ENCODE measurements at regions not wholly inside any gene's neighbourhood (a gene's known extent, or its start where the extent isn't known, plus 50 kb on each side); places are given as distances from the start of the nearest gene placed in this dataset.

DNA sequence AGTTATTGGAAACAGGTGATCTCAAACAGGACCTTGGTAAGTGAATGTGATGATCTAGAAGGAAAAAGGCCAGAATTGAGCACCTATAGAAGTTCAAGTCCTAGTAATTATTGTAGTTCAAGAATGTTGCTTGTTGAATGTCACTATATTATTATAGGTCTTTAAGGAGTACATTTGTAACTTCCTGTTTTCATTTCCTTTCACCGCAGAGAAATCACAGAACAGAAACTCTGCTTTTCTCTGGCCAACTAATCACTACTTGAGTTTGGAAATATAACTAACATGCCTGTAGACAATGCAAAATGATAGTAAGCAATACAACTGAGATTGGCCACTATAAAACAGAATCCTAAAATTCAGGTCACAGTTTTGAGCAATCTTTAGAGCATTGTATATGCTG, 61.8 kb upstream of the EFEMP1 start:
- no peak for FAIRE-seq
- Histone ChIP-seq H3K27me3 (ENCODE audit: control insufficient read depth, extremely low read depth, insufficient read depth, low read length) (peaks cover 3% of the 10 kb centered on the region), H3K4me2 (ENCODE audit: control insufficient read depth, extremely low read depth, insufficient read depth, low read depth, low read length) (no peak overlapping the region), H3K9me3 (ENCODE audit: control insufficient read depth, low read depth, low read length) (no peaks in the 10 kb centered on the region), H3K4me3 (ENCODE audit: control insufficient read depth in 2 of 3, extremely low read depth in 1 of 3, insufficient read depth in 2 of 3, low read depth in 1 of 3, low read length in 3 of 3) (no peak overlapping the region), H2AFZ (ENCODE audit: control insufficient read depth, low read length) (no peak overlapping the region), H3K79me2 (ENCODE audit: control insufficient read depth, insufficient read depth, low read length) (no peaks in the 10 kb centered on the region), H3K36me3 (ENCODE audit: control insufficient read depth in 2 of 2, extremely low read depth in 1 of 2, insufficient read depth in 2 of 2, low read length in 2 of 2) (no peaks in the 10 kb centered on the region), H3K9me1 (ENCODE audit: control insufficient read depth, extremely low read depth, insufficient read depth, low read length) (no peaks in the 10 kb centered on the region), H3K27ac (ENCODE audit: control insufficient read depth, insufficient read depth, low read length) (no peak overlapping the region), H3K4me1 (ENCODE audit: control insufficient read depth, extremely low read depth, insufficient read depth, low read length) (no peaks in the 10 kb centered on the region), H4K20me1 (ENCODE audit: control insufficient read depth, extremely low read depth, insufficient read depth, low read length) (no peaks in the 10 kb centered on the region), H3K9ac (ENCODE audit: control insufficient read depth, extremely low read depth, insufficient read depth, low read length) (no peak overlapping the region)
- DNase-seq (ENCODE audit: low read depth, low spot score) = no peak
- dilution Hi-C loops (cut with MboI; ENCODE audit: extremely low pct_ligation_motif_present, low sequenced_read_pairs) = no loop called here
- TF ChIP-seq EZH2 (IDR thresholded peaks at IDR 0.05; ENCODE audit: low read length) (no peak), CTCF (optimal IDR thresholded peaks at IDR 0.05 in 1 of 3, IDR thresholded peaks at IDR 0.05 in 1 of 3, conservative IDR thresholded peaks at IDR 0.05 in 1 of 3; ENCODE audit: extremely low read depth in 1 of 3, insufficient read depth in 2 of 3, low read length in 3 of 3) (no peak)

- H3K9ac ChIP-seq (ENCODE audit: control insufficient read depth, extremely low read depth, insufficient read depth, low read length) = no peak overlapping the region
- TF ChIP-seq EZH2 (IDR thresholded peaks at IDR 0.05; ENCODE audit: low read length) (no peak), CTCF (optimal IDR thresholded peaks at IDR 0.05 in 1 of 3, IDR thresholded peaks at IDR 0.05 in 1 of 3, conservative IDR thresholded peaks at IDR 0.05 in 1 of 3; ENCODE audit: extremely low read depth in 1 of 3, insufficient read depth in 2 of 3, low read length in 3 of 3) (no peak)
- H3K79me2 ChIP-seq (ENCODE audit: control insufficient read depth, insufficient read depth, low read length) = no peaks in the 10 kb centered on the region
- no peak for FAIRE-seq
- H3K9me1 ChIP-seq (ENCODE audit: control insufficient read depth, extremely low read depth, insufficient read depth, low read length) = no peaks in the 10 kb centered on the region
- no peak for DNase-seq (ENCODE audit: low read depth, low spot score)
- H3K36me3 ChIP-seq (ENCODE audit: control insufficient read depth in 2 of 2, extremely low read depth in 1 of 2, insufficient read depth in 2 of 2, low read length in 2 of 2) = no peaks in the 10 kb centered on the region
- no peak overlapping the region for H2AFZ ChIP-seq (ENCODE audit: control insufficient read depth, low read length)
- no peak overlapping the region for H3K27ac ChIP-seq (ENCODE audit: control insufficient read depth, insufficient read depth, low read length)
- no peaks in the 10 kb centered on the region for H3K9me3 ChIP-seq (ENCODE audit: control insufficient read depth, low read depth, low read length)
- H3K4me2 ChIP-seq (ENCODE audit: control insufficient read depth, extremely low read depth, insufficient read depth, low read depth, low read length) = no peak overlapping the region
- H3K4me1 ChIP-seq (ENCODE audit: control insufficient read depth, extremely low read depth, insufficient read depth, low read length) = no peaks in the 10 kb centered on the region
- no peak overlapping the region for H3K4me3 ChIP-seq (ENCODE audit: control insufficient read depth in 2 of 3, extremely low read depth in 1 of 3, insufficient read depth in 2 of 3, low read depth in 1 of 3, low read length in 3 of 3)
- H4K20me1 ChIP-seq (ENCODE audit: control insufficient read depth, extremely low read depth, insufficient read depth, low read length) = no peaks in the 10 kb centered on the region
- dilution Hi-C loops (cut with MboI; ENCODE audit: extremely low pct_ligation_motif_present, low sequenced_read_pairs) = no loop called here
- peaks cover 3% of the 10 kb centered on the region for H3K27me3 ChIP-seq (ENCODE audit: control insufficient read depth, extremely low read depth, insufficient read depth, low read length)
Observed at GRCh38 chr2:55986001-55986400, 62.4 kb upstream of the EFEMP1 start.
